B cell (primary cell): ENCODE measurements at regions not wholly inside any gene's neighbourhood (a gene's known extent, or its start where the extent isn't known, plus 50 kb on each side); places are given as distances from the start of the nearest gene placed in this dataset.

Experiments
- ATAC-seq: fragments of 200-7000 bp; cut with Tn5 transposase; one replicate; pipeline ENCODE4 v1.10.0; 2021; ENCODE audit warnings: low read depth, mild to moderate bottlenecking, moderate number of reproducible peaks, moderate library complexity
- CTCF ChIA-PET: fragments of 350-600 bp; sonication (Branson Sonifier 250); formaldehyde crosslinking; loops from one replicate; lab custom pipeline; 2021; ENCODE audit warnings: antibody characterized with exemption, inconsistent platforms; lab: Charles Lee
- POLR2A ChIA-PET: fragments of 350-600 bp; sonication (Branson Sonifier 250); formaldehyde crosslinking; loops from one replicate; lab custom pipeline; 2021; ENCODE audit warnings: antibody characterized with exemption; lab: Charles Lee
- DNase-seq: peaks from one replicate; pipeline ENCODE4 v3.0.0; 2013
- H2AFZ ChIP-seq: 2 replicates; pipeline ENCODE4 v1.6.1; 2012; ENCODE audit warnings: mild to moderate bottlenecking, low read depth, low read length; ENCODE audit not compliant: insufficient read depth, poor library complexity, severe bottlenecking
- H3K27ac ChIP-seq, 2 donors: 1 replicate in 1 of 2; 2 replicates in 1 of 2; pipeline ENCODE4 v1.5.1; 2012 to 2013; ENCODE audit warnings: low read length in 2 of 2, mild to moderate bottlenecking in 2 of 2, moderate library complexity in 1 of 2
- H3K27me3 ChIP-seq, 4 experiments: fragments of 200-600 bp in 1 of 4; sonication (generic) in 1 of 4; replicated peaks in 1 of 4; 1 replicate in 2 of 4; 2 replicates in 2 of 4; pipeline versions ENCODE4 v1.6.1 to v1.7.0; 2013 to 2016; ENCODE audit warnings: low read length in 3 of 4, mild to moderate bottlenecking in 2 of 4, mixed read lengths in 1 of 4, moderate library complexity in 1 of 4; ENCODE audit not compliant: insufficient read depth in 4 of 4, control insufficient read depth in 3 of 4; ENCODE audit errors: control extremely low read depth in 1 of 4
- H3K36me3 ChIP-seq, 2 experiments: replicated peaks in 1 of 2; 1 replicate in 1 of 2; 2 replicates in 1 of 2; pipeline versions ENCODE4 v1.6.1 to v1.7.1; 2013; ENCODE audit warnings: low read length in 1 of 2; ENCODE audit not compliant: insufficient read depth in 2 of 2, control insufficient read depth in 1 of 2; ENCODE audit errors: control extremely low read depth in 1 of 2, extremely low read depth in 1 of 2
- H3K4me1 ChIP-seq, 2 donors: fragments of 200-600 bp in 1 of 2; sonication (generic) in 1 of 2; 1 replicate in 1 of 2; 2 replicates in 1 of 2; pipeline versions ENCODE4 v1.5.1 to v1.6.1; 2013 to 2017; ENCODE audit warnings: low read length in 2 of 2; ENCODE audit not compliant: control insufficient read depth in 2 of 2, insufficient read depth in 2 of 2
- H3K4me2 ChIP-seq: replicated peaks from 2 replicates; pipeline ENCODE3; 2012; ENCODE audit warnings: mild to moderate bottlenecking, low read depth, low read length; ENCODE audit not compliant: poor library complexity, severe bottlenecking
- H3K4me3 ChIP-seq, 5 experiments: fragments of 200-600 bp in 1 of 5; sonication (generic) in 1 of 5; 1 replicate in 3 of 5; 2 replicates in 2 of 5; pipeline versions ENCODE4 v1.5.1 to v1.7.0; 2011 to 2016; ENCODE audit warnings: low read length in 4 of 5, mild to moderate bottlenecking in 4 of 5, low read depth in 2 of 5, control low read depth in 1 of 5, moderate library complexity in 1 of 5; ENCODE audit not compliant: insufficient read depth in 1 of 5; ENCODE audit errors: control extremely low read depth in 1 of 5, extremely low read depth in 1 of 5
- H3K79me2 ChIP-seq: fragments of 200-600 bp; sonication (generic); one replicate; pipeline ENCODE4 v1.6.0; 2016; ENCODE audit warnings: low read length; ENCODE audit not compliant: control insufficient read depth, insufficient read depth
- H3K9ac ChIP-seq: fragments of 200-600 bp; sonication (generic); 2 replicates; pipeline ENCODE4 v1.6.1; 2017; ENCODE audit warnings: mild to moderate bottlenecking, low read length, moderate library complexity
- H3K9me3 ChIP-seq, 3 donors: one replicate each; pipeline versions ENCODE4 v1.6.1 to v1.7.1; 2013; ENCODE audit warnings: low read length in 2 of 3; ENCODE audit not compliant: control insufficient read depth in 2 of 3, insufficient read depth in 1 of 3; ENCODE audit errors: control extremely low read depth in 1 of 3
- H4K20me1 ChIP-seq: 2 replicates; pipeline ENCODE4 v1.6.0; 2012; ENCODE audit warnings: mild to moderate bottlenecking, low read length; ENCODE audit not compliant: insufficient read depth, control insufficient read depth, poor library complexity, severe bottlenecking
- H3K27ac Mint-ChIP-seq: one replicate; pipeline ENCODE4 v1.8.0; 2021; ENCODE audit warnings: mixed read lengths
- H3K27me3 Mint-ChIP-seq: one replicate; pipeline ENCODE4 v1.8.0; 2021; ENCODE audit warnings: mixed read lengths
- H3K4me1 Mint-ChIP-seq: one replicate; pipeline ENCODE4 v1.8.0; 2021; ENCODE audit warnings: mixed read lengths
- H3K4me3 Mint-ChIP-seq: one replicate; pipeline ENCODE4 v1.8.0; 2021; ENCODE audit warnings: mixed read lengths
- H3K9me3 Mint-ChIP-seq: one replicate; pipeline ENCODE4 v1.8.0; 2022; ENCODE audit warnings: mixed read lengths; ENCODE audit not compliant: insufficient read depth
- EZH2 ChIP-seq: IDR thresholded peaks from 2 replicates; pipeline ENCODE4 v1.6.1; 2012; ENCODE audit warnings: borderline replicate concordance, low read depth, mild to moderate bottlenecking, moderate library complexity, low read length; ENCODE audit not compliant: insufficient read depth, poor library complexity, severe bottlenecking
- WGBS: methylation state at CpG from one replicate; pipeline ENCODE4 v1.1.5; 2013; ENCODE audit warnings: missing lambda C conversion rate; ENCODE audit not compliant: insufficient coverage; 5-methylcytosine and 5-hydroxymethylcytosine counted together
- intact Hi-C: fragments of 100-400 bp; cut with micrococcal nuclease; formaldehyde crosslinking; loops from one replicate; pipeline ENCODE4 v1.10.0; 2022
- TF ChIP-seq, protein P1 (sequence below): fragments of 200-600 bp; IDR thresholded peaks from one replicate; pipeline ENCODE4 v1.8.0; 2022; ENCODE audit warnings: antibody characterized with exemption, mild to moderate bottlenecking

- no peak overlapping the region for H3K4me3 Mint-ChIP-seq
- intact Hi-C loops, result no loop called here
- DNase-seq (no peak), ATAC-seq (no peak)
- no peaks in the 10 kb centered on the region for H3K79me2 ChIP-seq
- H3K4me1 Mint-ChIP-seq, result no peaks in the 10 kb centered on the region
- no peaks in the 10 kb centered on the region for H3K27me3 ChIP-seq
- no peaks in the 10 kb centered on the region for H3K9me3 ChIP-seq
- no peaks in the 10 kb centered on the region for H3K9me3 Mint-ChIP-seq
- POLR2A ChIA-PET, result no interaction called here
- no peaks in the 10 kb centered on the region for H3K4me1 ChIP-seq
- H4K20me1 ChIP-seq, result no peaks in the 10 kb centered on the region
- no peak overlapping the region for H3K27ac Mint-ChIP-seq
- CTCF ChIA-PET, result no interaction called here
- no peak for TF ChIP-seq EZH2
- H3K4me2 ChIP-seq, result no peak overlapping the region
- no peak overlapping the region for H3K4me3 ChIP-seq
- no peaks in the 10 kb centered on the region for H3K36me3 ChIP-seq
- H2AFZ ChIP-seq, result no peak overlapping the region
- no peak overlapping the region for H3K9ac ChIP-seq
- H3K27me3 Mint-ChIP-seq, result no peaks in the 10 kb centered on the region
- no peak overlapping the region for H3K27ac ChIP-seq
Observed at GRCh38 chr12:78308701-78309100, 478.0 kb downstream of the NAV3 start.

DNA sequence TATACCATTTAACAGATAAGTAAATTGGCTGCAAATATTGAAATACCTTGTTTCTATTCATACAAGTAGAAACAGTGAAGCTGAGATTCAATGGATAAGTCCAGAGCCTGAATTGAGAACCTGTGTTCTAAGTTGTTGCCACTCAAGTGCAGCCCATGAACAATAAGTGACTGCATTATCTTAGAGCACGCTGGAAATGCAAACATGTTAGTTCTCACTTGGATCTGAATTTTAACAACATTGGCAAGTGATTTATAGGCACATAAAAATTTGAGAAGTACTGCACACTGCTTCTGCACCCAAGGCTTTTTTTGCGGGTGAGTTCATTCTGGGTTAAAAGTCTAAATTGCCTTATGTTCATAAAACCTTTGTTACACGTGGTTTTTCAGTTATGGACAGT, 484.3 kb downstream of the NAV3 start:
- CTCF ChIA-PET, result no interaction called here
- H3K79me2 ChIP-seq, result no peaks in the 10 kb centered on the region
- H2AFZ ChIP-seq, result no peak overlapping the region
- no peaks in the 10 kb centered on the region for H3K9me3 ChIP-seq
- Mint-ChIP-seq H3K9me3 (no peaks in the 10 kb centered on the region), H3K27ac (no peak overlapping the region), H3K4me1 (no peaks in the 10 kb centered on the region), H3K4me3 (no peak overlapping the region), H3K27me3 (no peaks in the 10 kb centered on the region)
- 83% methylated on average over 2 of the region's 3 CpGs for WGBS
- intact Hi-C loops, result no loop called here
- POLR2A ChIA-PET, result no interaction called here
- ATAC-seq (no peak), DNase-seq (no peak)
- no peaks in the 10 kb centered on the region for H3K4me1 ChIP-seq
- no peak overlapping the region for H3K4me3 ChIP-seq
- no peak for TF ChIP-seq EZH2
- TF ChIP-seq, protein P1, sequence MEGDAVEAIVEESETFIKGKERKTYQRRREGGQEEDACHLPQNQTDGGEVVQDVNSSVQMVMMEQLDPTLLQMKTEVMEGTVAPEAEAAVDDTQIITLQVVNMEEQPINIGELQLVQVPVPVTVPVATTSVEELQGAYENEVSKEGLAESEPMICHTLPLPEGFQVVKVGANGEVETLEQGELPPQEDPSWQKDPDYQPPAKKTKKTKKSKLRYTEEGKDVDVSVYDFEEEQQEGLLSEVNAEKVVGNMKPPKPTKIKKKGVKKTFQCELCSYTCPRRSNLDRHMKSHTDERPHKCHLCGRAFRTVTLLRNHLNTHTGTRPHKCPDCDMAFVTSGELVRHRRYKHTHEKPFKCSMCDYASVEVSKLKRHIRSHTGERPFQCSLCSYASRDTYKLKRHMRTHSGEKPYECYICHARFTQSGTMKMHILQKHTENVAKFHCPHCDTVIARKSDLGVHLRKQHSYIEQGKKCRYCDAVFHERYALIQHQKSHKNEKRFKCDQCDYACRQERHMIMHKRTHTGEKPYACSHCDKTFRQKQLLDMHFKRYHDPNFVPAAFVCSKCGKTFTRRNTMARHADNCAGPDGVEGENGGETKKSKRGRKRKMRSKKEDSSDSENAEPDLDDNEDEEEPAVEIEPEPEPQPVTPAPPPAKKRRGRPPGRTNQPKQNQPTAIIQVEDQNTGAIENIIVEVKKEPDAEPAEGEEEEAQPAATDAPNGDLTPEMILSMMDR, result no peak
- no peak overlapping the region for H3K4me2 ChIP-seq
- H3K9ac ChIP-seq, result no peak overlapping the region
- no peaks in the 10 kb centered on the region for H3K27me3 ChIP-seq
- no peaks in the 10 kb centered on the region for H3K36me3 ChIP-seq
- no peak overlapping the region for H3K27ac ChIP-seq
- H4K20me1 ChIP-seq, result no peaks in the 10 kb centered on the region
